Calu3 (cell line): ENCODE measurements at regions not wholly inside any gene's neighbourhood (a gene's known extent, or its start where the extent isn't known, plus 50 kb on each side); places are given as distances from the start of the nearest gene placed in this dataset.
"Not testable (repeated sequence)": the region's sequence is repeated elsewhere in the genome, so short reads cannot be mapped to it uniquely, and the experiment has no call there.

Experiments used
- BruUV-seq: library from RNA; stranded (reverse); fragments of 400-500 nt; replicated peaks from 2 replicates; lab custom pipeline; 2021; lab: Mats Ljungman, UMichigan
- CTCF ChIA-PET: fragments of 300-600 bp; sonication (Branson Sonifier 250); formaldehyde crosslinking; loops from one replicate; lab custom pipeline; 2022; ENCODE audit warnings: antibody characterized with exemption; lab: Charles Lee
- DNase-seq: peaks from one replicate; pipeline ENCODE4 v3.0.0; 2022
- H3K27ac Mint-ChIP-seq: one replicate; pipeline ENCODE4 v1.8.0; 2022; ENCODE audit warnings: mixed read lengths; ENCODE audit not compliant: unreplicated experiment
- H3K27me3 Mint-ChIP-seq: one replicate; pipeline ENCODE4 v1.8.0; 2022; ENCODE audit warnings: mixed read lengths; ENCODE audit not compliant: unreplicated experiment
- H3K36me3 Mint-ChIP-seq: one replicate; pipeline ENCODE4 v1.8.0; 2022; ENCODE audit warnings: mild to moderate bottlenecking, moderate library complexity, mixed read lengths; ENCODE audit not compliant: insufficient read depth, unreplicated experiment
- H3K4me1 Mint-ChIP-seq: one replicate; pipeline ENCODE4 v1.8.0; 2022; ENCODE audit warnings: mild to moderate bottlenecking, low read depth, mixed read lengths; ENCODE audit not compliant: unreplicated experiment
- H3K4me3 Mint-ChIP-seq: one replicate; pipeline ENCODE4 v1.8.0; 2022; ENCODE audit warnings: mild to moderate bottlenecking, low read depth, moderate library complexity, mixed read lengths; ENCODE audit not compliant: unreplicated experiment
- H3K9me3 Mint-ChIP-seq: one replicate; pipeline ENCODE4 v1.8.0; 2022; ENCODE audit warnings: low read depth, mixed read lengths; ENCODE audit not compliant: unreplicated experiment
- intact Hi-C: fragments of 100-400 bp; cut with micrococcal nuclease; formaldehyde crosslinking; loops from one replicate; pipeline ENCODE4 v1.10.0; 2022; ENCODE audit not compliant: unreplicated experiment
- TF ChIP-seq, protein P1 (sequence below): fragments of 200-600 bp; IDR thresholded peaks from one replicate; pipeline ENCODE4 v1.8.0; 2022; ENCODE audit warnings: antibody characterized with exemption; ENCODE audit not compliant: unreplicated experiment

GRCh38 chr6:90681863-90682262 is 95.0 kb upstream of the MAP3K7 start:
- peaks cover 63% of the 10 kb centered on the region for H3K27me3 Mint-ChIP-seq
- CTCF ChIA-PET, result no interaction called here
- intact Hi-C loops, result no loop called here
- H3K9me3 Mint-ChIP-seq, result no peaks in the 10 kb centered on the region
- BruUV-seq, result no TSS peak
- DNase-seq, result no peak
- no peak overlapping the region for H3K27ac Mint-ChIP-seq
- TF ChIP-seq, protein P1, sequence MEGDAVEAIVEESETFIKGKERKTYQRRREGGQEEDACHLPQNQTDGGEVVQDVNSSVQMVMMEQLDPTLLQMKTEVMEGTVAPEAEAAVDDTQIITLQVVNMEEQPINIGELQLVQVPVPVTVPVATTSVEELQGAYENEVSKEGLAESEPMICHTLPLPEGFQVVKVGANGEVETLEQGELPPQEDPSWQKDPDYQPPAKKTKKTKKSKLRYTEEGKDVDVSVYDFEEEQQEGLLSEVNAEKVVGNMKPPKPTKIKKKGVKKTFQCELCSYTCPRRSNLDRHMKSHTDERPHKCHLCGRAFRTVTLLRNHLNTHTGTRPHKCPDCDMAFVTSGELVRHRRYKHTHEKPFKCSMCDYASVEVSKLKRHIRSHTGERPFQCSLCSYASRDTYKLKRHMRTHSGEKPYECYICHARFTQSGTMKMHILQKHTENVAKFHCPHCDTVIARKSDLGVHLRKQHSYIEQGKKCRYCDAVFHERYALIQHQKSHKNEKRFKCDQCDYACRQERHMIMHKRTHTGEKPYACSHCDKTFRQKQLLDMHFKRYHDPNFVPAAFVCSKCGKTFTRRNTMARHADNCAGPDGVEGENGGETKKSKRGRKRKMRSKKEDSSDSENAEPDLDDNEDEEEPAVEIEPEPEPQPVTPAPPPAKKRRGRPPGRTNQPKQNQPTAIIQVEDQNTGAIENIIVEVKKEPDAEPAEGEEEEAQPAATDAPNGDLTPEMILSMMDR, result no peak
- no peak overlapping the region for H3K4me3 Mint-ChIP-seq
- H3K4me1 Mint-ChIP-seq, result no peaks in the 10 kb centered on the region
- H3K36me3 Mint-ChIP-seq, result no peaks in the 10 kb centered on the region

DNA sequence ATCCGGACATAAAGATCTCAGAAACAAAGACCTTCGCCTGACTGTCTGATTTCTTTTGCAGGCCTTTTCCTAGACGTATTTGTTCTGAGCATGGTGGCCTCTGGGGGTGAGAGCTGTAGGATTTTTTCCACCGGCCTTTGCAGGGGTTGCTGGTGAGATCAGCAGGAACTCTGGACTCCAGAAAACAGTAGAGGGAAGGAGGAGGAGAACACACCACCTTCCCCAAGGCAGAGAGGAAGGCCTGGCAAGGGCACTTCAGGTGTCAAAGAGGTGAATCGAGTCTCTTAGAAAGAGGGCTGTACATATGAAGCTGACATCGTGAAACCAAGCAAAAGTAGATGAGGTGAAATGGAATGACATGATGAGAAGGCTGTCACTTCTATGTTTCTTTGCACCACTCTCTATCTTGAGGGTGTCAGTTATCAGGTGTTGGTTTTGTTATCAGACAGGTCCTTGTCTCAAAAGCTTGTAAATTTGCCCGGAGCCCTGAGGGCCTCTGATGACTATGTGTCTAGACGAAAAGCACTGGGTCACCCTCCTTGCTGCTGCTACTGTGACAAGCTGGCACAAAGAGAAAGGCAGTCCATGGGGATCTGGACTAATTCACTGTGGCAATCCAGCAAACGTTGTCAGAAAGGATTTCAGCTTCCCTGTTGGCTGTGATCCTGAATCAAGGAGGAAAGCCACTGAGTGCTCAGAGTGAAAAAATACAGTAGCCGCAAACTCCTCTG is 91.3 kb upstream of the MAP3K7 start:
- BruUV-seq, result no TSS peak
- no peak for DNase-seq
- no peak overlapping the region for H3K4me3 Mint-ChIP-seq
- intact Hi-C loops, result no loop called here
- no peaks in the 10 kb centered on the region for H3K9me3 Mint-ChIP-seq
- H3K27ac Mint-ChIP-seq, result no peak overlapping the region
- TF ChIP-seq, protein P1, result no peak
- no peaks in the 10 kb centered on the region for H3K36me3 Mint-ChIP-seq
- CTCF ChIA-PET, result no interaction called here
- peaks cover 61% of the 10 kb centered on the region for H3K27me3 Mint-ChIP-seq
- H3K4me1 Mint-ChIP-seq, result no peaks in the 10 kb centered on the region

DNA sequence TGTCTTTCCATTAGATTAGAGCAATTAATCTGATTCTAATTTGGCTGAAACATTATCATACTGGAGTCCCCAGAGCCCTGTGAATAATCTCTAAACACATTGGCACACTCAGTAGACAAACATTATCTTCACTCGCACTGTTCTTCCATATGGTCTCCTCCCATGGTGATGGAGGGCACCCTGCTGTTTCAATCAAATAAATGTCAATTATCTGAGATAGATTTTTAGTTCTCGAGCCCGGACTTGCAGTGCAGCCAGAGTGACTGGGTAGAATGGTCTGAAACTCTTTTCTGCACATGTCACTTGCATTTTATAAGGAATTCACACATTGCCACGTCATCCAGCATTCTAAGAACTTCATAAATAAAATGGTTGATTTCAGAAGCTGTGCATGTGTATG is 90.6 kb upstream of the MAP3K7 start:
- CTCF ChIA-PET, result no interaction called here
- H3K4me3 Mint-ChIP-seq, result no peak overlapping the region
- BruUV-seq, result no TSS peak
- peaks cover 69% of the 10 kb centered on the region for H3K27me3 Mint-ChIP-seq
- H3K4me1 Mint-ChIP-seq, result no peaks in the 10 kb centered on the region
- TF ChIP-seq, protein P1, result no peak
- no peaks in the 10 kb centered on the region for H3K36me3 Mint-ChIP-seq
- no peak for DNase-seq
- no peaks in the 10 kb centered on the region for H3K9me3 Mint-ChIP-seq
- intact Hi-C loops, result no loop called here
- H3K27ac Mint-ChIP-seq, result no peak overlapping the region

GRCh38 chr6:90676516-90677300 is 89.8 kb upstream of the MAP3K7 start:
- Mint-ChIP-seq H3K4me3 (no peak overlapping the region), H3K9me3 (no peaks in the 10 kb centered on the region), H3K27ac (no peak overlapping the region), H3K27me3 (peaks cover 70% of the 10 kb centered on the region), H3K4me1 (no peaks in the 10 kb centered on the region), H3K36me3 (no peaks in the 10 kb centered on the region)
- BruUV-seq, result no TSS peak
- DNase-seq, result no peak
- TF ChIP-seq, protein P1, result no peak
- CTCF ChIA-PET, result no interaction called here
- intact Hi-C loops, result no loop called here

- H3K4me1 Mint-ChIP-seq, DNase-seq, H3K36me3 Mint-ChIP-seq, H3K4me3 Mint-ChIP-seq, CTCF ChIA-PET, intact Hi-C loops, H3K9me3 Mint-ChIP-seq, H3K27ac Mint-ChIP-seq, BruUV-seq: not testable (repeated sequence)
- peaks cover 61% of the 10 kb centered on the region for H3K27me3 Mint-ChIP-seq
Observed at GRCh38 chr6:90675107-90675506, 88.2 kb upstream of the MAP3K7 start.

GRCh38 chr6:90674077-90674476 is 87.2 kb upstream of the MAP3K7 start:
- DNase-seq, H3K9me3 Mint-ChIP-seq, H3K4me3 Mint-ChIP-seq, intact Hi-C loops, H3K36me3 Mint-ChIP-seq, H3K4me1 Mint-ChIP-seq, CTCF ChIA-PET, BruUV-seq, H3K27ac Mint-ChIP-seq: not testable (repeated sequence)
- H3K27me3 Mint-ChIP-seq, result peaks cover 61% of the 10 kb centered on the region
